B cell (primary cell): ENCODE measurements at regions not wholly inside any gene's neighbourhood (a gene's known extent, or its start where the extent isn't known, plus 50 kb on each side); places are given as distances from the start of the nearest gene placed in this dataset.

Source experiments
- EZH2 ChIP-seq: IDR thresholded peaks from 2 replicates; pipeline ENCODE4 v1.6.1; 2012; ENCODE audit warnings: borderline replicate concordance, low read depth, mild to moderate bottlenecking, moderate library complexity, low read length; ENCODE audit not compliant: insufficient read depth, poor library complexity, severe bottlenecking
- TF ChIP-seq, protein P1 (sequence below): fragments of 200-600 bp; IDR thresholded peaks from one replicate; pipeline ENCODE4 v1.8.0; 2022; ENCODE audit warnings: antibody characterized with exemption, mild to moderate bottlenecking

DNA sequence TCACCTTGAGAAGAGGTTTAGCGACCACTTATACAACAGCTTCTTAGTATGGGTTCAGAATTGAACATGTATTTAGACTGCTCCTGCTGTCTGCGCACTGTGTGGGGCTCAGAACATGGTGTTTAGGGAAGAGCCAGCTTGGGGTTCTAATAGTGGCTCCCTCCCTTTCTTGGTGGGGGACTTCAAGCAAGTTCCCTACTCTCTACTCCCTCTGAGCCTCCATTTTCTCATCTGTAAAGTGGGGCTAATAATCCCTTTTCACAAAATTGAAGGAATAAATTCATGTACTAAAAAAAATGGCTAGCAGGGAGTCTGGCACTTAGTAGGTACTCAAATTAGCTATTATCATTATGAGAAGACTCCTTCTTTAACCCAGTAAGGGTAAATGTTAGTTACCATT is 97.5 kb upstream of the SPATA12 start:
- TF ChIP-seq, protein P1, sequence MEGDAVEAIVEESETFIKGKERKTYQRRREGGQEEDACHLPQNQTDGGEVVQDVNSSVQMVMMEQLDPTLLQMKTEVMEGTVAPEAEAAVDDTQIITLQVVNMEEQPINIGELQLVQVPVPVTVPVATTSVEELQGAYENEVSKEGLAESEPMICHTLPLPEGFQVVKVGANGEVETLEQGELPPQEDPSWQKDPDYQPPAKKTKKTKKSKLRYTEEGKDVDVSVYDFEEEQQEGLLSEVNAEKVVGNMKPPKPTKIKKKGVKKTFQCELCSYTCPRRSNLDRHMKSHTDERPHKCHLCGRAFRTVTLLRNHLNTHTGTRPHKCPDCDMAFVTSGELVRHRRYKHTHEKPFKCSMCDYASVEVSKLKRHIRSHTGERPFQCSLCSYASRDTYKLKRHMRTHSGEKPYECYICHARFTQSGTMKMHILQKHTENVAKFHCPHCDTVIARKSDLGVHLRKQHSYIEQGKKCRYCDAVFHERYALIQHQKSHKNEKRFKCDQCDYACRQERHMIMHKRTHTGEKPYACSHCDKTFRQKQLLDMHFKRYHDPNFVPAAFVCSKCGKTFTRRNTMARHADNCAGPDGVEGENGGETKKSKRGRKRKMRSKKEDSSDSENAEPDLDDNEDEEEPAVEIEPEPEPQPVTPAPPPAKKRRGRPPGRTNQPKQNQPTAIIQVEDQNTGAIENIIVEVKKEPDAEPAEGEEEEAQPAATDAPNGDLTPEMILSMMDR, result no peak
- TF ChIP-seq EZH2, result no peak
